Umbilical cord (tissue), 1 donor: ENCODE measurements at regions not wholly inside any gene's neighbourhood (a gene's known extent, or its start where the extent isn't known, plus 50 kb on each side); places are given as distances from the start of the nearest gene placed in this dataset.
A peak's percentile ranks its signal among the peaks of the same experiment; 100 is the strongest.
"Not testable (repeated sequence)": the region's sequence is repeated elsewhere in the genome, so short reads cannot be mapped to it uniquely, and the experiment has no call there.

Experiments
- DNase-seq: peaks from one replicate; pipeline ENCODE4 v3.0.0-alpha.2; 2015; ENCODE audit warnings: low spot score

- DNase-seq: no peak
Observed at GRCh38 chr21:15431053-15431452, 298.7 kb upstream of the USP25 start.

GRCh38 chr21:15433091-15433490 is 296.7 kb upstream of the USP25 start:
- no peak for DNase-seq

- DNase-seq: no peak
Observed at GRCh38 chr21:15434163-15434905, 295.4 kb upstream of the USP25 start.

GRCh38 chr21:15436031-15436430 is 293.8 kb upstream of the USP25 start:
- no peak for DNase-seq

GRCh38 chr21:15437883-15438282 is 291.9 kb upstream of the USP25 start:
- no peak for DNase-seq

DNA sequence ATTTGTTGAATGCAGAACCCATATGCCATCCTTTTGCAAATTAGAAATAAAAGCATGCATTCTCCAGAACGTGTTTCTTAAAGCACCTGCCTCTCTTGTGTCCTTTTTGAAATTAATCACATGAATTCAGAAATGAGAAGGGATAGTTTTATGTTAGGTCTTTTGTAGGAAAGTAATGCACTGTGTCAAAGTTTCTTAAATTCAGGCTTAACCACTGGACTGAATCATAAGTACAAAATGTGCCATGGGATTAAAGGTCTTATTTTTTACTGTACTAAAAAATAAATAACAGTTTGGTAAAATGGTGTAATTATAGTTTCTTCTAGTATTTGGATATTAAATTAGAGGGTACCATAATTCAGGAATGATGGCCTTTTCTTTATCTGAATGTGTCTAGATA is 290.1 kb upstream of the USP25 start:
- no peak for DNase-seq

GRCh38 chr21:15441060-15441493 is 288.7 kb upstream of the USP25 start:
- no peak for DNase-seq

DNA sequence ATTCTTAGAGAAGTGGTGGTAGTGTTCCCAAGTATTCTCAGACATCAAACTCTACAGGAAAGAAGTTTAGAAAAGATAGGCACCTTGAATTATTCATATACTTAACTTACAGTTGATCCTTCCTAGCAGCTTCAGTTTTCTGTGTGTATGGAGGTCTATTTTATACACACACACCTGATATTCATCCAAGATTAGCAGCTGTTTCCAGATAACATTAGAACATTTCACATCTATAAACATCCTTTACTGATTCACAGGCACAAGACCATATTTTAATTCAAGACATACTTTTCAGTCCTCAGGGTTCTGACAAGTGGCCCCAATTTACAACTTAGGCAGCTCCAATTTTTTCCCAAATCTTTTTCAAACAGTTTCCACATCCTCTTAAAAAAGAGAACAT is 287.8 kb upstream of the USP25 start:
- no peak for DNase-seq

GRCh38 chr21:15442743-15443469 is 286.9 kb upstream of the USP25 start:
- DNase-seq: no peak

DNA sequence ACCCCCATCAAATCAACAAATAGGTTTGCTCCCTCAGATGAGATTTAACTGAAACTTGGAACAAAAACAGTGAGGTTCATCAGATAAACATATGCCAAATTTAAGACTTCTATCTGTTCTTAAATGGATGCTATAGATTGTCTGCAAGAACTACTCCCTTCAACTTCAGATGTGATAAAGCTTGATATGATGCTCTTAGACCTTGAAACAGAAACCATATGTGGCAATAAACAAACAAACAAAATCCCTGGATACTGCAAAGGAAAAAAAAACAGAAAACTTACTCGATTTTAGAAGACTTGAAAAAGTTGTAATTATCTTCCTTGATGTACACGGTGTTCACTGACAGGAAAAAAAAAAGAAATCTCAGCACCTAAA is 286.1 kb upstream of the USP25 start:
- no peak for DNase-seq

- DNase-seq: no peak
Observed at GRCh38 chr21:15444118-15444960, 285.4 kb upstream of the USP25 start.

DNA sequence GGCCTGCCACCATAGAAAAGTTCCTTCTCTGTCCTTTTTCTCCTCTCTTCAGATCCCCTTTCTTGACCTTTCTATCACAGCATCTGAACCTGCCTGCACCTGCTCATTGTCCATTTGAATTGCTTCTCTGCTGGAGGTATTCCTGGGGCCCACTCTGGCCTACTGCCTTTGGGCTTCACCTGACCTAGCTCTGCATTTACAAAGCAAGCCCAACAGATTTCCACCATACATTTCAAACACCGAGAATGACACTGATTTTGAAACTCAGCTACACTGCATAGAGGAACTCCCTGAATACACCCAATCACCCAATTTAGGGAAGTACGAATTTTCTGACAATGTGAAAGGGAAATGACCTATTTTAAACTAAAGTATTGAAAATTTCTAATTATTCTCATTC is 284.5 kb upstream of the USP25 start:
- DNase-seq: peak; percentile 24

DNA sequence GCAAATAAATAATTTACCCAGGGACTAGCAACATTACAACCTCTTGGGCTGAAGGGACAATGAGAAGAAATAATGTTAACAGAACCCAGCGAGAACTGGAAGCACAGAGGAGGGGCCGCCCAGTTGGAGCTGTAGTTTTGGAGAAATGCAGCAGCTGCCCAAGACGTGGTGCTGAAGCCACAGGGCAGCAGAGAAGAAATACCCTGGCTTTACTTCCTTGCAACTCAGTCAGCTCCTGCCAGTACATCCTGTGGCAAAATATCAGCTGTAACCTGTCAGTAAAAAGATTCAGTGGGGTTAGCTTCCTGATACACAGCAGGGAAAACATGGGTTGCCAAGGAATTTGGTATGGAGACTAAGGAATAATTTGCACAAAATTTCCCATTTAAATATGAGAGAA is 283.6 kb upstream of the USP25 start:
- DNase-seq: no peak

- DNase-seq: no peak
Observed at GRCh38 chr21:15449556-15449955, 280.2 kb upstream of the USP25 start.

DNA sequence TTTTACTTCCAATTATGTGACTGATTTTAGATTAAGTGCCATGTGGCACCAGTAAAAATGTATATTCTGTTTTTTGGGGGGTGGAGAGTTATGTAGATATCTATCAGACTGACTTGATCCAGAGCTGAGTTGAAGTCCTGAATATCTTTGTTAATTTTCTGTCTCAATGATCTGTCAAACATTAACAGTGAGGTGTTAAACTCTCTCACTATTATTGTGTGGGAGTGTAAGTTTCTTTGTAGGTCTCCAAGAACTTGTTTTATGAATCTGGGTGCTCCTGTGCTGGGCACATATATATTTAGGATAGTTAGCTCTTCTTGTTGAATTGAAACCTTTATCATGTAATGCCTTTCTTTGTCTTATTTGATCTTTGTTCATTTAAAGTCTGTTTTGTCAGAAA is 276.5 kb upstream of the USP25 start:
- no peak for DNase-seq

DNA sequence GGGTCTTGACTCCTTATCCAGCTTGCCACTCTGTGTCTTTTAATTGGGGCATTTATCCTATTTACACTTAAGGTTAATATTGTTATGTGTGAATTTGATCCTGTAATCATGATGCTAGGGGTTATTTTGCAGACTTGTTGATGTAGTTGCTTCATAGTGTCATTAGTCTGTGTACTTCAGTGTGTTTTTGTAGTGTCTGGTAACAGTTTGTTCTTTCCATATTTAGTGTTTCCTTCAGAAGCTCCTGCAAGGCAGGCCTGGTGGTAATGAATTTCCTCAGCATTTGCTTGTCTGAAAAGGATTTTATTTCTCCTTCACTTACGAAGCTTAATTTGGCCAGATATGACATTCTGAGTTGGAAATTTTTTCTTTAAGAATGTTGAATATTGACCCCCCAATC is 276.0 kb upstream of the USP25 start:
- not testable (repeated sequence) for DNase-seq

DNA sequence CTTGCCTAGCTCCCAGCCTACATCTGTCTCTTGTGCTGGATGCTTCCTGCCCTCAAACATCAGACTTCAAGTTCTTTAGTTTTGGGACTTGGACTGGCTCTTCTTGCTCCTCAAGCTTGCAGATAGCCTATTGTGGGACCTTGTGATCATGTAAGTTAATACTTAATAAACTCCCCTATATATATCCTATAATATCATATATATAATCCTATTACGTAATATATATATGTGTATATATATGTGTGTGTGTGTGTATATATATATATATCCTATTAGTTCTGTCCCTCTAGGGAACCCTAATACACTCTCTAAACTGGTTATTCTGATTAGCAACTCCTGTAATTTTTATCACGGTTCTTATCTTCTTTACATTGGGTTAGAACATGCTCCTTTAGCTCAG is 274.9 kb upstream of the USP25 start:
- not testable (repeated sequence) for DNase-seq

- DNase-seq: no peak
Observed at GRCh38 chr21:15455819-15456462, 273.8 kb upstream of the USP25 start.

- no peak for DNase-seq
Observed at GRCh38 chr21:15457965-15458364, 271.8 kb upstream of the USP25 start.

- no peak for DNase-seq
Observed at GRCh38 chr21:15462092-15462491, 267.7 kb upstream of the USP25 start.

DNA sequence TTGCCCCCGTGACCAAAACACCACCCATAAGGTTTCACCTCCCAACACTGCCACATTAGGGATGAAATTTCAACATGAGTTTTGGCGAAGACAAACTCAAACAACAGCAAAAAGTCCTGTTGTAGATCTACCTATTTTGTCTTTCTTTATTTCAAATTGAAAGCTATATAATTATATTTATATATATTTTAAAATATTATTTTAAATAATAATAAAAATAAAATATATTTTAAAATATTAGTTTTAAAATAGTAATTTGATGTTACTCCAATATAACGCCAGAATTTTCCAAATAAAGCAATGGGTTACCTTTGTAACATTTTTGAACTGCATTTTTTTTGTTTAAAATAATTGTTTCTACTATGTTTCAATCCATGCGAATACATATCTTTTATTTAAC is 263.5 kb upstream of the USP25 start:
- DNase-seq: no peak

DNA sequence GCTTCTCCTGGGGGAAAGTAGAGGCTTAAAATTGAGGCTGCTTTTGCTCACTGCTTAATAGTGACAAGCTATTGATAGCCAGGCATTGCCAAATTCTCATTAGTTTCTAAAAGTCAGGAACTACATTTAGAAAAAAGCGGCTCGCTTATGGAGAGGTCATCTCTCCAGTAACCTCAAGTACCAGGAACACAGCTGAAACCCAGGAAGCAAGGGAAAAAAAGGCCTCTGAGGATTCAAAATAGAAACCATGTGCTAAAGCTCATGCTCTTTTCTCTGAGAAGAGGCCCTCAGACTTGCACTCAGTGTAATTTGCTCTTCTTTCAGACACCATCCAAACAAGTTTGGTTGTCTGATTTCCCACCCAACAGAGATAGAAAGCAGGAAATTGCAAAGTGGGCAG is 261.4 kb upstream of the USP25 start:
- DNase-seq: peak; percentile 68
